ENCODE measurements at regions not wholly inside any gene's neighbourhood (a gene's known extent, or its start where the extent isn't known, plus 50 kb on each side); places are given as distances from the start of the nearest gene placed in this dataset.

GRCh38 chr11:39960206-39960605 lies 1499.2 kb downstream of the LRRC4C start:
- no peaks in the 10 kb centered on the region for H3K27me3 ChIP-seq (ENCODE audit: control insufficient read depth in 2 of 2, insufficient read depth in 2 of 2, low read length in 2 of 2)
- no peaks in the 10 kb centered on the region for H4K20me1 ChIP-seq (replicated peaks; ENCODE audit: control insufficient read depth, insufficient read depth, low read length)
- no peak overlapping the region for H3K4me3 ChIP-seq
- no TSS peak for BruUV-seq (replicated peaks)
- no peaks in the 10 kb centered on the region for H3K9me3 ChIP-seq (replicated peaks; ENCODE audit: control insufficient read depth, insufficient read depth, low read depth, low read length)
- no peak for TF ChIP-seq MCM5 (IDR thresholded peaks at IDR 0.05; ENCODE audit: low read depth)
- TF ChIP-seq RBBP5 (IDR thresholded peaks at IDR 0.05; ENCODE audit: borderline replicate concordance, insufficient read depth, low read length, poor library complexity, severe bottlenecking): no peak
- no peak for TF ChIP-seq SAP30 (IDR thresholded peaks at IDR 0.05; ENCODE audit: borderline replicate concordance, insufficient read depth, low read depth, low read length, poor library complexity, severe bottlenecking)
- TF ChIP-seq, protein P1, sequence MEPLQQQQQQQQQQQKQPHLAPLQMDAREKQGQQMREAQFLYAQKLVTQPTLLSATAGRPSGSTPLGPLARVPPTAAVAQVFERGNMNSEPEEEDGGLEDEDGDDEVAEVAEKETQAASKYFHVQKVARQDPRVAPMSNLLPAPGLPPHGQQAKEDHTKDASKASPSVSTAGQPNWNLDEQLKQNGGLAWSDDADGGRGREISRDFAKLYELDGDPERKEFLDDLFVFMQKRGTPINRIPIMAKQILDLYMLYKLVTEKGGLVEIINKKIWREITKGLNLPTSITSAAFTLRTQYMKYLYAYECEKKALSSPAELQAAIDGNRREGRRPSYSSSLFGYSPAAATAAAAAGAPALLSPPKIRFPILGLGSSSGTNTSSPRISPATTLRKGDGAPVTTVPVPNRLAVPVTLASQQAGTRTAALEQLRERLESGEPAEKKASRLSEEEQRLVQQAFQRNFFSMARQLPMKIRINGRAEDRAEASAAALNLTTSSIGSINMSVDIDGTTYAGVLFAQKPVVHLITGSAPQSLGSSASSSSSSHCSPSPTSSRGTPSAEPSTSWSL (CRISPR knock-in tag; IDR thresholded peaks at IDR 0.05; ENCODE audit: borderline replicate concordance): no peak
- FAIRE-seq: no peak
- no peaks in the 10 kb centered on the region for H3K36me3 ChIP-seq (ENCODE audit: control insufficient read depth, insufficient read depth, low read length)
- WGBS (ENCODE audit: insufficient coverage, low coverage, missing lambda C conversion rate): 2% methylated on average over 6 of the region's 6 CpGs
- ChIA-PET POLR2A (no interaction called here), CTCF (ENCODE audit: low intra/inter-chr PET ratio) (no interaction called here)
- in situ Hi-C loops (cut with MboI): no loop called here
- no peak overlapping the region for H3K27ac ChIP-seq (ENCODE audit: extremely low read depth, low read depth, low read length)
- intact Hi-C loops (cut with micrococcal nuclease): no loop called here
- H2AFZ ChIP-seq (ENCODE audit: low read depth, low read length): no peak overlapping the region
- no peak for ATAC-seq
- H3K79me2 ChIP-seq (ENCODE audit: control insufficient read depth, insufficient read depth, low read length): no peaks in the 10 kb centered on the region
- no peak overlapping the region for H3K4me2 ChIP-seq (ENCODE audit: insufficient read depth, low read length)
- DNase-seq (ENCODE audit: extremely low read depth in 1 of 4, low spot score in 3 of 4): no peak
- H3K4me1 ChIP-seq (replicated peaks in 1 of 2; ENCODE audit: control insufficient read depth in 2 of 2, insufficient read depth in 2 of 2, low read length in 2 of 2): no peaks in the 10 kb centered on the region
- H3K9ac ChIP-seq (ENCODE audit: insufficient read depth in 1 of 2, low read depth in 2 of 2, low read length in 2 of 2): no peak overlapping the region
- no peaks in the 10 kb centered on the region for H3K9me1 ChIP-seq (ENCODE audit: control insufficient read depth, insufficient read depth, low read length)

DNA sequence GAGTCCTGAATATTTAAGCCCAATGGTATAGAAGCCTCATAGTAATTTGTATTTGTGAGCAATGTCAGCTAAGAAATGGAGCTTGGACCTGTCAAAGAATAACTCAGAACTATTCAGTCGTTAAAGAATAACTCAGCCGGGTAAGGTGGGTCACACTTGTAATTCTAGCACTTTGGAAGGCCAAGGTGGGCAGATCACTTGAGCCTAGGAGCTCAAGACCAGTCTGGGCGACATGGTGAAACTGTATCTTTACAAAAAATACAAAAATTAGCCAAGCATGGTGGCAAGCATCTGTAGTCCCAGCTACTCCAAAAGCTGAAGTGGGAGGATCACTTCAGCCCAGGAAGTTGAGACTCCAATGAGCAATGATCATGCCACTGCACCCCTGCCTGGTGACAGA lies 1526.5 kb downstream of the LRRC4C start:
- no peak for FAIRE-seq
- no TSS peak for BruUV-seq (replicated peaks)
- no peak for TF ChIP-seq ZNF431 (CRISPR knock-in tag; IDR thresholded peaks at IDR 0.05)
- TF ChIP-seq TOE1 (IDR thresholded peaks at IDR 0.05; ENCODE audit: borderline replicate concordance): no peak
- no peak for TF ChIP-seq TOE1 (CRISPR knock-in tag; IDR thresholded peaks at IDR 0.05; ENCODE audit: borderline replicate concordance, low read depth)
- TF ChIP-seq EP300 (IDR thresholded peaks at IDR 0.05; ENCODE audit: low read length): no peak
- no peak for TF ChIP-seq SMAD2 (IDR thresholded peaks at IDR 0.05; ENCODE audit: low read depth, low read length)
- TF ChIP-seq RCOR1 (IDR thresholded peaks at IDR 0.05; ENCODE audit: borderline replicate concordance in 1 of 2, low read depth in 2 of 2, low read length in 2 of 2): no peak
- no peak for TF ChIP-seq MCM7 (IDR thresholded peaks at IDR 0.05)
- TF ChIP-seq SMARCB1 (IDR thresholded peaks at IDR 0.05; ENCODE audit: insufficient read length, low read depth): no peak
- no peak for TF ChIP-seq HNRNPLL (IDR thresholded peaks at IDR 0.05; ENCODE audit: low read depth, low read length, poor library complexity, severe bottlenecking)
- TF ChIP-seq ZNF785 (CRISPR knock-in tag; IDR thresholded peaks at IDR 0.05): no peak
- TF ChIP-seq, protein P2, sequence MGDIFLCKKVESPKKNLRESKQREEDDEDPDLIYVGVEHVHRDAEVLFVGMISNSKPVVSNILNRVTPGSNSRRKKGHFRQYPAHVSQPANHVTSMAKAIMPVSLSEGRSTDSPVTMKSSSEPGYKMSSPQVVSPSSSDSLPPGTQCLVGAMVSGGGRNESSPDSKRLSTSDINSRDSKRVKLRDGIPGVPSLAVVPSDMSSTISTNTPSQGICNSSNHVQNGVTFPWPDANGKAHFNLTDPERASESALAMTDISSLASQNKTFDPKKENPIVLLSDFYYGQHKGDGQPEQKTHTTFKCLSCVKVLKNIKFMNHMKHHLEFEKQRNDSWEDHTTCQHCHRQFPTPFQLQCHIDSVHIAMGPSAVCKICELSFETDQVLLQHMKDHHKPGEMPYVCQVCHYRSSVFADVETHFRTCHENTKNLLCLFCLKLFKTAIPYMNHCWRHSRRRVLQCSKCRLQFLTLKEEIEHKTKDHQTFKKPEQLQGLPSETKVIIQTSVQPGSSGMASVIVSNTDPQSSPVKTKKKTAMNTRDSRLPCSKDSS (IDR thresholded peaks at IDR 0.05; ENCODE audit: low read depth, partially characterized antibody): no peak

More for the DNA sequence above, 1526.5 kb downstream of the LRRC4C start:
- CTCF ChIA-PET (ENCODE audit: low intra/inter-chr PET ratio): no interaction called here
- H3K79me2 ChIP-seq (ENCODE audit: control insufficient read depth, insufficient read depth, low read length): no peaks in the 10 kb centered on the region
- no peaks in the 10 kb centered on the region for H3K9me1 ChIP-seq (ENCODE audit: control insufficient read depth, insufficient read depth, low read length)
- no peak overlapping the region for H2AFZ ChIP-seq (ENCODE audit: low read depth, low read length)
- no peak for DNase-seq (ENCODE audit: extremely low read depth in 1 of 4, low spot score in 3 of 4)
- intact Hi-C loops (cut with micrococcal nuclease) (no loop called here), in situ Hi-C loops (cut with MboI) (no loop called here)
- H3K36me3 ChIP-seq (ENCODE audit: control insufficient read depth, insufficient read depth, low read length): no peaks in the 10 kb centered on the region
- H3K9me3 ChIP-seq (replicated peaks; ENCODE audit: control insufficient read depth, insufficient read depth, low read depth, low read length): no peaks in the 10 kb centered on the region
- no peak overlapping the region for H3K9ac ChIP-seq (ENCODE audit: insufficient read depth in 1 of 2, low read depth in 2 of 2, low read length in 2 of 2)
- POLR2A ChIA-PET: no interaction called here
- ATAC-seq: no peak
- no peaks in the 10 kb centered on the region for H3K27me3 ChIP-seq (ENCODE audit: control insufficient read depth in 2 of 2, insufficient read depth in 2 of 2, low read length in 2 of 2)
- no peak overlapping the region for H3K27ac ChIP-seq (ENCODE audit: extremely low read depth, low read depth, low read length)
- no peak overlapping the region for H3K4me3 ChIP-seq
- H3K4me2 ChIP-seq (ENCODE audit: insufficient read depth, low read length): no peak overlapping the region
- no peaks in the 10 kb centered on the region for H3K4me1 ChIP-seq (replicated peaks in 1 of 2; ENCODE audit: control insufficient read depth in 2 of 2, insufficient read depth in 2 of 2, low read length in 2 of 2)
- WGBS (ENCODE audit: insufficient coverage, low coverage, missing lambda C conversion rate): 0% methylated on average over 3 of the region's 3 CpGs
- no peaks in the 10 kb centered on the region for H4K20me1 ChIP-seq (replicated peaks; ENCODE audit: control insufficient read depth, insufficient read depth, low read length)
